ENCODE measurements at regions not wholly inside any gene's neighbourhood (a gene's known extent, or its start where the extent isn't known, plus 50 kb on each side); places are given as distances from the start of the nearest gene placed in this dataset.
A peak's percentile ranks its signal among the peaks of the same experiment; 100 is the strongest.

DNA sequence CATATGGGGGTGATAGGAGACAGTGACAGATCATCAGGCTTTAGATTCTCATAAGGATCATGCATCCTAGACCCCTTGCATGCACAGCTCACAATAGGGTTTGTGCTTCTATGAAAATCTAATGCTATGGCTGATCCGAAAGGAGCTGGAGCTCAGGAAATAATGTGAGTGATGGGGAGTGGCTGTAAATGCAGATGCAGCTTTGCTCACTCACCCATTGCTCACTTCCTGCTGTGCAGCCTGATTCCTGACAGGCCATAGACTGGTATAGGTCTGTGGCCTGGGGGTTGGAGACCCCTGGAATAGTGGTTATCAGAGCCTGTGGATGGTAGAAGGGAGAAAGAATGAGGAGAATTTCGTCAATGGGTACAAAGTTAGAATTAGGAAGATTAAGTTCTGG, 2751.1 kb downstream of the ARAP2 start:
- Histone ChIP-seq H2AFZ (ENCODE audit: low read depth, low read length, poor library complexity, severe bottlenecking) (no peak overlapping the region), H3K9ac (ENCODE audit: low read length) (no peak overlapping the region), H3K27ac (ENCODE audit: low read depth, low read length) (no peak overlapping the region), H3K9me2 (ENCODE audit: insufficient read depth) (no peaks in the 10 kb centered on the region), H3K27me3 (ENCODE audit: insufficient read depth, low read length) (no peaks in the 10 kb centered on the region), H3K4me1 (ENCODE audit: control insufficient read depth in 1 of 2, insufficient read depth in 2 of 2, low read length in 2 of 2) (no peaks in the 10 kb centered on the region), H3K36me3 (ENCODE audit: control insufficient read depth in 1 of 2, insufficient read depth in 2 of 2, low read length in 2 of 2) (no peaks in the 10 kb centered on the region), H3K4me3 (replicated peaks in 1 of 2; ENCODE audit: low read depth in 1 of 2, low read length in 2 of 2) (no peak overlapping the region), H4K20me1 (ENCODE audit: insufficient read depth) (no peaks in the 10 kb centered on the region), H3K79me2 (ENCODE audit: insufficient read depth, low read length) (no peaks in the 10 kb centered on the region), H3K4me2 (ENCODE audit: low read length) (no peak overlapping the region), H3K9me3 (ENCODE audit: control insufficient read depth in 1 of 2, insufficient read depth in 1 of 2, low read depth in 1 of 2, low read length in 2 of 2) (no peaks in the 10 kb centered on the region)
- TF ChIP-seq SP1 (IDR thresholded peaks at IDR 0.05; ENCODE audit: low read depth) (no peak), CBX3 (IDR thresholded peaks at IDR 0.05; ENCODE audit: low read depth) (no peak), ZFX (IDR thresholded peaks at IDR 0.05) (no peak), JUND (IDR thresholded peaks at IDR 0.05) (no peak), YY1 (IDR thresholded peaks at IDR 0.05; ENCODE audit: extremely low read depth, insufficient replicate concordance, low read depth, low read length) (no peak), FOSL1 (IDR thresholded peaks at IDR 0.05; ENCODE audit: low read depth) (no peak), SIN3A (IDR thresholded peaks at IDR 0.05; ENCODE audit: low read depth) (no peak)
- TF ChIP-seq, protein P1, sequence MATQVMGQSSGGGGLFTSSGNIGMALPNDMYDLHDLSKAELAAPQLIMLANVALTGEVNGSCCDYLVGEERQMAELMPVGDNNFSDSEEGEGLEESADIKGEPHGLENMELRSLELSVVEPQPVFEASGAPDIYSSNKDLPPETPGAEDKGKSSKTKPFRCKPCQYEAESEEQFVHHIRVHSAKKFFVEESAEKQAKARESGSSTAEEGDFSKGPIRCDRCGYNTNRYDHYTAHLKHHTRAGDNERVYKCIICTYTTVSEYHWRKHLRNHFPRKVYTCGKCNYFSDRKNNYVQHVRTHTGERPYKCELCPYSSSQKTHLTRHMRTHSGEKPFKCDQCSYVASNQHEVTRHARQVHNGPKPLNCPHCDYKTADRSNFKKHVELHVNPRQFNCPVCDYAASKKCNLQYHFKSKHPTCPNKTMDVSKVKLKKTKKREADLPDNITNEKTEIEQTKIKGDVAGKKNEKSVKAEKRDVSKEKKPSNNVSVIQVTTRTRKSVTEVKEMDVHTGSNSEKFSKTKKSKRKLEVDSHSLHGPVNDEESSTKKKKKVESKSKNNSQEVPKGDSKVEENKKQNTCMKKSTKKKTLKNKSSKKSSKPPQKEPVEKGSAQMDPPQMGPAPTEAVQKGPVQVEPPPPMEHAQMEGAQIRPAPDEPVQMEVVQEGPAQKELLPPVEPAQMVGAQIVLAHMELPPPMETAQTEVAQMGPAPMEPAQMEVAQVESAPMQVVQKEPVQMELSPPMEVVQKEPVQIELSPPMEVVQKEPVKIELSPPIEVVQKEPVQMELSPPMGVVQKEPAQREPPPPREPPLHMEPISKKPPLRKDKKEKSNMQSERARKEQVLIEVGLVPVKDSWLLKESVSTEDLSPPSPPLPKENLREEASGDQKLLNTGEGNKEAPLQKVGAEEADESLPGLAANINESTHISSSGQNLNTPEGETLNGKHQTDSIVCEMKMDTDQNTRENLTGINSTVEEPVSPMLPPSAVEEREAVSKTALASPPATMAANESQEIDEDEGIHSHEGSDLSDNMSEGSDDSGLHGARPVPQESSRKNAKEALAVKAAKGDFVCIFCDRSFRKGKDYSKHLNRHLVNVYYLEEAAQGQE (IDR thresholded peaks at IDR 0.05; ENCODE audit: low read depth), result no peak
- CTCF ChIA-PET, result no interaction called here
- intact Hi-C loops (cut with micrococcal nuclease), result no loop called here
- DNase-seq (ENCODE audit: low read depth, low spot score) (no peak), ATAC-seq (no peak)
- no TSS peak for BruUV-seq (replicated peaks)
- RAD21 ChIA-PET (ENCODE audit: low non-redundant PET in 1 of 2, low total read pairs in 2 of 2, uncharacterized antibody in 2 of 2, unreplicated experiment in 2 of 2), result no interaction called here
- POLR2A ChIA-PET, result no interaction called here

DNA sequence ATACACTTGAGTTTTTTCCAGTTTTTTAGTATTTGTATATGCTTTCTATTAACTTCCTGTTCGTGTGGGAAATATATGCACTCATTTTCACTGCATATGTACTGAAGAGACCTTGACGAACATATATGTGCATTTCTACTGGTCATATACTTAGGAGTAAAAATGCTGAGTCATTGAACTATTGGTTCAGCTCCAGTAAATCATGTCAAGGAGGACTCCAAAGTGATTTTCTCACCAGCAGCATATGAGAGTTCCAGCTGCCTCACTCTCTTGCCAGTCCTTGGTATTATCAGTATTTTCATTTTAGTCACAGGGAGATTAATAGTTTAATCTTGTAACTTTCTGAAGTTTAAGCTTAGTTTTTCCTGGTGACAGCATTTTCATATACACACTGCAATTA, 2750.2 kb downstream of the ARAP2 start:
- H4K20me1 ChIP-seq (ENCODE audit: insufficient read depth), result no peaks in the 10 kb centered on the region
- no peaks in the 10 kb centered on the region for H3K27me3 ChIP-seq (ENCODE audit: insufficient read depth, low read length)
- no peak overlapping the region for H3K4me3 ChIP-seq (replicated peaks in 1 of 2; ENCODE audit: low read depth in 1 of 2, low read length in 2 of 2)
- H3K9me2 ChIP-seq (ENCODE audit: insufficient read depth), result no peaks in the 10 kb centered on the region
- no peaks in the 10 kb centered on the region for H3K79me2 ChIP-seq (ENCODE audit: insufficient read depth, low read length)
- POLR2A ChIA-PET, result no interaction called here
- CTCF ChIA-PET, result no interaction called here
- H2AFZ ChIP-seq (ENCODE audit: low read depth, low read length, poor library complexity, severe bottlenecking), result peak overlapping the region; percentile 63
- H3K9ac ChIP-seq (ENCODE audit: low read length), result no peak overlapping the region
- H3K9me3 ChIP-seq (ENCODE audit: control insufficient read depth in 1 of 2, insufficient read depth in 1 of 2, low read depth in 1 of 2, low read length in 2 of 2), result no peaks in the 10 kb centered on the region
- DNase-seq (ENCODE audit: low read depth, low spot score), result no peak
- ATAC-seq, result no peak
- H3K4me2 ChIP-seq (ENCODE audit: low read length), result no peak overlapping the region
- intact Hi-C loops (cut with micrococcal nuclease), result no loop called here
- H3K4me1 ChIP-seq (ENCODE audit: control insufficient read depth in 1 of 2, insufficient read depth in 2 of 2, low read length in 2 of 2), result no peaks in the 10 kb centered on the region
- RAD21 ChIA-PET (ENCODE audit: low non-redundant PET in 1 of 2, low total read pairs in 2 of 2, uncharacterized antibody in 2 of 2, unreplicated experiment in 2 of 2), result no interaction called here
- H3K36me3 ChIP-seq (ENCODE audit: control insufficient read depth in 1 of 2, insufficient read depth in 2 of 2, low read length in 2 of 2), result no peaks in the 10 kb centered on the region
- no peak overlapping the region for H3K27ac ChIP-seq (ENCODE audit: low read depth, low read length)
- no TSS peak for BruUV-seq (replicated peaks)
- TF ChIP-seq, protein P2, sequence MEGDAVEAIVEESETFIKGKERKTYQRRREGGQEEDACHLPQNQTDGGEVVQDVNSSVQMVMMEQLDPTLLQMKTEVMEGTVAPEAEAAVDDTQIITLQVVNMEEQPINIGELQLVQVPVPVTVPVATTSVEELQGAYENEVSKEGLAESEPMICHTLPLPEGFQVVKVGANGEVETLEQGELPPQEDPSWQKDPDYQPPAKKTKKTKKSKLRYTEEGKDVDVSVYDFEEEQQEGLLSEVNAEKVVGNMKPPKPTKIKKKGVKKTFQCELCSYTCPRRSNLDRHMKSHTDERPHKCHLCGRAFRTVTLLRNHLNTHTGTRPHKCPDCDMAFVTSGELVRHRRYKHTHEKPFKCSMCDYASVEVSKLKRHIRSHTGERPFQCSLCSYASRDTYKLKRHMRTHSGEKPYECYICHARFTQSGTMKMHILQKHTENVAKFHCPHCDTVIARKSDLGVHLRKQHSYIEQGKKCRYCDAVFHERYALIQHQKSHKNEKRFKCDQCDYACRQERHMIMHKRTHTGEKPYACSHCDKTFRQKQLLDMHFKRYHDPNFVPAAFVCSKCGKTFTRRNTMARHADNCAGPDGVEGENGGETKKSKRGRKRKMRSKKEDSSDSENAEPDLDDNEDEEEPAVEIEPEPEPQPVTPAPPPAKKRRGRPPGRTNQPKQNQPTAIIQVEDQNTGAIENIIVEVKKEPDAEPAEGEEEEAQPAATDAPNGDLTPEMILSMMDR (IDR thresholded peaks at IDR 0.05 in 2 of 3, conservative IDR thresholded peaks at IDR 0.05 in 1 of 3; ENCODE audit: borderline replicate concordance in 1 of 3, insufficient read depth in 1 of 3, low read depth in 2 of 3, low read length in 2 of 3), result no peak
- TF ChIP-seq CEBPB (IDR thresholded peaks at IDR 0.05; ENCODE audit: low read depth) (no peak), EGR1 (IDR thresholded peaks at IDR 0.05; ENCODE audit: low read depth) (no peak), ZNF274 (IDR thresholded peaks at IDR 0.05; ENCODE audit: low read depth, low read length) (no peak), EZH2phosphoT487 (IDR thresholded peaks at IDR 0.05; ENCODE audit: borderline replicate concordance) (no peak), FOSL1 (IDR thresholded peaks at IDR 0.05; ENCODE audit: low read depth) (no peak)
- TF ChIP-seq, protein P1 (IDR thresholded peaks at IDR 0.05; ENCODE audit: low read depth), result no peak

Data from HCT116 (cell line).